GM23248 (cell line): ENCODE measurements at regions not wholly inside any gene's neighbourhood (a gene's known extent, or its start where the extent isn't known, plus 50 kb on each side); places are given as distances from the start of the nearest gene placed in this dataset.

Experiments
- EZH2 ChIP-seq: fragments of 200-600 bp; sonication (generic); IDR thresholded peaks from 2 replicates; pipeline ENCODE4 v1.6.1; 2018; ENCODE audit warnings: antibody characterized with exemption, mild to moderate bottlenecking; ENCODE audit not compliant: insufficient read depth, poor library complexity, severe bottlenecking
- EZH2phosphoT487 ChIP-seq: fragments of 200-600 bp; sonication (generic); IDR thresholded peaks from 2 replicates; pipeline ENCODE4 v1.6.1; 2018; ENCODE audit warnings: antibody characterized with exemption, moderate library complexity, mild to moderate bottlenecking, low read depth; ENCODE audit not compliant: insufficient read depth

DNA sequence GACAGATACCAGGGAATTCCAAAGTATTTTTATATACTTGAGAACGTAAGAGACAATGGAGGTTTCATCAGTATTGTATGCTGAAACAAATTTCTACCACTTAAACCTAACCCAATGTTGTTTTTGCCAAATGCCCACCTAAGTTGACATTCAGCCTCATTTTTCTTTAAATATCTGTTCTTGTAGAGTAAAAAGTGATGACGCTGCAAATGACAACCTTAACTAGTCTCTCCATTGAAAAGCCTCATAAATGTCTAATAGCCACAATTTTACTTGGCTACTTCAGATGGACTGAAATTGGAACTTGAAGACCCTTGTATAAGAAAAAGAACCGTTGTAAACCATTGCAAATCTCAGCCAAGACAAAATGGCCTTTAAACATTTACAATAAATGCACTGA, 176.9 kb downstream of the CRPPA start:
- TF ChIP-seq EZH2 (no peak), EZH2phosphoT487 (no peak)
